ENCODE measurements at regions not wholly inside any gene's neighbourhood (a gene's known extent, or its start where the extent isn't known, plus 50 kb on each side); places are given as distances from the start of the nearest gene placed in this dataset.

DNA sequence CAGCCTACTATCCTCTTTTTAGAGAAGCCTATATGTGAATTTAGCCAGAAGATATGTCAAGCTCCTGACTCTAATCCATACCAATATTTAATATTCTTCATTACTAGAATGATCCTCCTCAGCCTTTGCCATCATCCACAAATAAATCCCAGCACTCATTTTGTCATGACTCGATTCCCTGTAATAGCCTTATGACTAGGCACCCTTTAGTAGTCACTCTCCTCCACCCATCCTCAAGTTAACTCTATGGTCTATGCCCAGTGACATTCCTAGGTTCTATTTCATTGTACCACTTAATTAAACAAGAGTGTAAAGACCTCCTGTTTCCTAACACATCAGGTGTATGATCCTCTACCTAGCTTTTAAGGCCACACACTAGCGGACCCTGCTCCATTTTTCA, 450.4 kb upstream of the CITED2 start:
- Mint-ChIP-seq H3K4me1 (no peaks in the 10 kb centered on the region), H3K27me3 (peaks cover 10% of the 10 kb centered on the region), H3K9me3 (no peaks in the 10 kb centered on the region), H3K27ac (no peak overlapping the region), H3K4me3 (no peak overlapping the region), H3K36me3 (ENCODE audit: low read depth) (no peaks in the 10 kb centered on the region)
- ChIA-PET CTCF (no interaction called here), POLR2A (no interaction called here)
- TF ChIP-seq, protein P1, sequence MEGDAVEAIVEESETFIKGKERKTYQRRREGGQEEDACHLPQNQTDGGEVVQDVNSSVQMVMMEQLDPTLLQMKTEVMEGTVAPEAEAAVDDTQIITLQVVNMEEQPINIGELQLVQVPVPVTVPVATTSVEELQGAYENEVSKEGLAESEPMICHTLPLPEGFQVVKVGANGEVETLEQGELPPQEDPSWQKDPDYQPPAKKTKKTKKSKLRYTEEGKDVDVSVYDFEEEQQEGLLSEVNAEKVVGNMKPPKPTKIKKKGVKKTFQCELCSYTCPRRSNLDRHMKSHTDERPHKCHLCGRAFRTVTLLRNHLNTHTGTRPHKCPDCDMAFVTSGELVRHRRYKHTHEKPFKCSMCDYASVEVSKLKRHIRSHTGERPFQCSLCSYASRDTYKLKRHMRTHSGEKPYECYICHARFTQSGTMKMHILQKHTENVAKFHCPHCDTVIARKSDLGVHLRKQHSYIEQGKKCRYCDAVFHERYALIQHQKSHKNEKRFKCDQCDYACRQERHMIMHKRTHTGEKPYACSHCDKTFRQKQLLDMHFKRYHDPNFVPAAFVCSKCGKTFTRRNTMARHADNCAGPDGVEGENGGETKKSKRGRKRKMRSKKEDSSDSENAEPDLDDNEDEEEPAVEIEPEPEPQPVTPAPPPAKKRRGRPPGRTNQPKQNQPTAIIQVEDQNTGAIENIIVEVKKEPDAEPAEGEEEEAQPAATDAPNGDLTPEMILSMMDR (IDR thresholded peaks at IDR 0.05), result no peak
- intact Hi-C loops (cut with micrococcal nuclease), result no loop called here
- ATAC-seq (ENCODE audit: low read depth), result no peak
- no peak for DNase-seq

DNA sequence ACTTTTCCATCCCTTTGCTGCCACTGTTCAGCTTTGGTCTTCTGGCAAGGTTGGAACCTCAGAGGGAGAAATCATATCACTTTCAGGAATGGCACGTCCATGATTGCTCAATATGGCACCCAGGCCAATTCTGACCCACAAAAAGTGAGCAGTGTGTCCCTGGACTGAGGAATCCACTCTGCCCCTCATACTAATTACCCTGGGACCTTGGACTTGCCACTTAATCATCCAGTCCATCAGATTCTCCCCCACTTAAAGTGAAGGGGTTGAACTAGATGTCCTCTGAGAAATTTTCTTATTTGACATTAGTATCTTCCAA, 449.3 kb upstream of the CITED2 start:
- no peak overlapping the region for H3K4me3 Mint-ChIP-seq
- ATAC-seq (ENCODE audit: low read depth) (no peak), DNase-seq (no peak)
- H3K9me3 Mint-ChIP-seq, result no peaks in the 10 kb centered on the region
- no peaks in the 10 kb centered on the region for H3K36me3 Mint-ChIP-seq (ENCODE audit: low read depth)
- no peak overlapping the region for H3K27ac Mint-ChIP-seq
- peaks cover 10% of the 10 kb centered on the region for H3K27me3 Mint-ChIP-seq
- intact Hi-C loops (cut with micrococcal nuclease), result no loop called here
- no peaks in the 10 kb centered on the region for H3K4me1 Mint-ChIP-seq
- POLR2A ChIA-PET, result no interaction called here
- TF ChIP-seq, protein P1 (IDR thresholded peaks at IDR 0.05), result no peak
- CTCF ChIA-PET, result no interaction called here

DNA sequence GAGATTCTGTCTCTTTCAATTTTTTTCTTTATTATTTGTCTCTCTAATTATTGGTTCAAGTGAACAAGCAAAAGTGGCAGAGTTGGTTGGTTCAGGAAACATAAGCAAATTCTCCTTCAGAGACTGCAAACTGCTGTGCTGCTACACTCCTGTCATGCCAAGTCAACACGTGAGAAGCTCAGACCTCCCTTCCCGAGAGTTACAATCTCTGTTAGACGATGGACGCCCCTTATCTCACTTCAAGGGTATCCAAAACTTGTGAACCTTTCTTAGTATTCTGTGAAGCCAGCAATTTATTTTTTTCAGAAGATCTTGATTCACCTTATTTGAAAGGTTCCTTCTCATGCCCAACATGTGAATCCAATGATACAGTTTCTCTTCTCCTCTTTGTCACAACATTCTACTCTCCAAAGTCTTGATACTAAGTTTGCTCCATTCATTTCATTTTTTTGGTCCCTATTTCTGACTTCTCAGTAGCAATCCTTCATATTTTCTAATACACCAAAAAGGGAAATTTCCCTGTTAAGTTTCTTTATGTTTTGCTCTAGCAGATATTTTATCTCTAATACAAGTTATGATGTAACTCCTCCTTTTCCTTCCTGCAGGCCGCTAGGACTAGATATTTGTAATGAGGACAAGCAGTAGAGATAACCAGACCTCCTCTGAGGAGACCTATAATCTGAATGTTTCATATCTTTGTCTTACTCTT, 448.8 kb upstream of the CITED2 start:
- Mint-ChIP-seq H3K27me3 (peaks cover 14% of the 10 kb centered on the region), H3K4me3 (no peak overlapping the region), H3K36me3 (ENCODE audit: low read depth) (no peaks in the 10 kb centered on the region), H3K27ac (no peak overlapping the region), H3K9me3 (no peaks in the 10 kb centered on the region), H3K4me1 (no peaks in the 10 kb centered on the region)
- ATAC-seq (ENCODE audit: low read depth), result no peak
- intact Hi-C loops (cut with micrococcal nuclease), result no loop called here
- CTCF ChIA-PET, result no interaction called here
- TF ChIP-seq, protein P1 (IDR thresholded peaks at IDR 0.05), result no peak
- POLR2A ChIA-PET, result no interaction called here
- no peak for DNase-seq

DNA sequence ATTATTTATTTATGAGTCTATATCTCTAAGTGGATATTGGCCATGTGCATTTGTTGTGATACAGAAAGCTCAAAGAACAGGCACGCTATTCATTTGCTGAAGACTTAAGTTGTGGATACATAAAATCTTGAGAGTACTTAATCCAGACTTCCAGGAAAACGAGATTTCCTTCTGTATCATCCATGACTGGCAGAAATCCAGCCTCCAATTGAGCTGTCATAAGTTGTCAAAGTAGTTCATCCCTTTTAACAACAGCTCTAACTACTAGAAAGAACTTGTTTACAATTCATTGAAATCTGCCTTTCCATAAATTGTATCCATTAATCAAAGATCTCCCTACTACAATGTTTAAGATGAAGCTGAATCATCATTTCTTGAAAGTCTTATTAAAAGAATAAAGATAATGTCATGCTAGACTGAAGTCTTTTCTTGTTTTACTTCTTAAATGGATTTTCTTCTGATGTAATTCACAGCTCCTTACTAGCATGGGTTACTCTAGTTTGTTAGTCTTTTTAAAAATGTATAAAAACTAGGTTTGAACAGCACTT, 447.3 kb upstream of the CITED2 start:
- no peak for ATAC-seq (ENCODE audit: low read depth)
- TF ChIP-seq, protein P1 (IDR thresholded peaks at IDR 0.05), result no peak
- no peaks in the 10 kb centered on the region for H3K9me3 Mint-ChIP-seq
- ChIA-PET CTCF (no interaction called here), POLR2A (no interaction called here)
- no peak for DNase-seq
- no peaks in the 10 kb centered on the region for H3K4me1 Mint-ChIP-seq
- H3K27ac Mint-ChIP-seq, result no peak overlapping the region
- no peak overlapping the region for H3K4me3 Mint-ChIP-seq
- peaks cover 14% of the 10 kb centered on the region for H3K27me3 Mint-ChIP-seq
- no peaks in the 10 kb centered on the region for H3K36me3 Mint-ChIP-seq (ENCODE audit: low read depth)
- intact Hi-C loops (cut with micrococcal nuclease), result no loop called here

DNA sequence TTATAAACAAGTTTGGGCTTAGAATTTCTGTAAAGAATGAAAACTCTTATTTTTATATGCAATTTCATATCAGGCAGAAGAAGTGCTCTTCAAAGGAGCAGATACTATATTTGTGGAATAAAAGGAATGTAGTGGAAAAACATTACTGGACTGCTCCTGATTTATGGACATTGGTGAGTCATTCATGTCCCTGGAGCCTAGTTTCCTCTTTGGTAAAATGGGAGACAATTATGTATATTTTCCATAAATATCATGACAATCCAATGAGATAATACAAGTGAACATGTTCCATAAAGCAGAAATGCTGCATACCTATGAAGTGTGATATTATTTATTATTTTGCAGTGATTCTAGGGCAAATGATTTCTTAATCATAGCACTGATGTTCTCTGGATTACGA, 445.8 kb upstream of the CITED2 start:
- TF ChIP-seq, protein P1 (IDR thresholded peaks at IDR 0.05), result no peak
- intact Hi-C loops (cut with micrococcal nuclease), result no loop called here
- Mint-ChIP-seq H3K27ac (no peak overlapping the region), H3K4me3 (no peak overlapping the region), H3K27me3 (peaks cover 13% of the 10 kb centered on the region), H3K4me1 (no peaks in the 10 kb centered on the region), H3K36me3 (ENCODE audit: low read depth) (no peaks in the 10 kb centered on the region), H3K9me3 (no peaks in the 10 kb centered on the region)
- CTCF ChIA-PET, result no interaction called here
- POLR2A ChIA-PET, result no interaction called here
- ATAC-seq (ENCODE audit: low read depth) (no peak), DNase-seq (no peak)
